Erythroblast (primary cell): ENCODE measurements at regions not wholly inside any gene's neighbourhood (a gene's known extent, or its start where the extent isn't known, plus 50 kb on each side); places are given as distances from the start of the nearest gene placed in this dataset.

Source experiments
- GATA1 ChIP-seq: IDR thresholded peaks from 2 replicates; pipeline ENCODE4 v1.6.1; 2011; ENCODE audit warnings: low read depth, mild to moderate bottlenecking, control low read depth, low read length, moderate library complexity
- POLR2A ChIP-seq: IDR thresholded peaks from 2 replicates; pipeline ENCODE4 v1.6.1; 2011; ENCODE audit warnings: mild to moderate bottlenecking, low read length

DNA sequence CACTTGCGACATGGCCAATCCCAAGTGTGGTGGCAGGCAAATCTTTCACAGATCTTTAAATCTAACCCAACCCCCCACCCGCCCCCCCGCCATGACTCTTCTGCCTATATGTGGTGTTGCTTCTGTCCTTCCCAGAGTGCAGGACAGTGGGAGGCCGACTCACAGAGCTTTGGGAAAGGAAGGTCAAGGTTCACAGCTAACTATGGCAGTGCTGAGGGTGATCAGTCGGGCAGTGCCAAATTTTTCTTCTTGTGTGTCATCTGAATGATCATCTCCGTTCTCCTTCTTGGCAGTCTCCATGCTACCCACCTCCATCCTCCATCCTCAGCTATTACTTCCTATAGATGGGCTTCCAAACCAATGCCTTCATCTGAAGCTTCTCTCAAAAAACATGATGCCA lies 129.0 kb upstream of the NFIB start:
- TF ChIP-seq POLR2A: no peak
- no peak for TF ChIP-seq GATA1
